Ovary (tissue), 3 donors: ENCODE measurements at regions not wholly inside any gene's neighbourhood (a gene's known extent, or its start where the extent isn't known, plus 50 kb on each side); places are given as distances from the start of the nearest gene placed in this dataset.

Experiments
- CTCF ChIP-seq, 3 donors: fragments of 450-650 bp in 2 of 3; fragments of 200-600 bp in 1 of 3; IDR thresholded peaks; one replicate each; pipeline versions ENCODE4 v1.5.1 to v1.8.0; 2016 to 2022; ENCODE audit warnings: antibody characterized with exemption in 3 of 3, mild to moderate bottlenecking in 1 of 3
- POLR2A ChIP-seq: fragments of 450-650 bp; IDR thresholded peaks from one replicate; pipeline ENCODE4 v1.6.1; 2017; ENCODE audit warnings: antibody characterized with exemption, mild to moderate bottlenecking, moderate library complexity
- donor health status: DM: no; HTN: no; CAD: no.

DNA sequence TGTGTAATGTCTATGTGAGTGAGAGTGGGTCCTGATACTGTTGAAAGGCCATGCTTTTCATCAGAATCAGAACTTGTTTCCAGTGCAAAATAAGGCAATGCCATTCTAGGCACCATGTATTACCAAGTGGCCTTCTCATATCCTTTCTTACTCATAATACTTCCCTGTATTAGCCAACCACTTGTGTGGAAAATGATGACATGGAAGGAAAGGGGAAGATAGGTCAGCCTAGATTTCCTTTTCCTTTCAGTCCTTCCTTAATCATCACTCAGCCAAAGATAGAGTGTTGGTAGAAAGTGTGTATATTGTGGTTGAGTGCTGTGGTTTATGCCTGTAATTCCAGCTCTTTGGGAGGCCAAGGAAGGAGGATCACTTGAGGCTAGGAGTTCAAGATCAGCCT lies 158.6 kb upstream of the PREP start:
- TF ChIP-seq CTCF (IDR thresholded peaks at IDR 0.05) = no peak
- TF ChIP-seq POLR2A = no peak
